Stimulated activated CD4-positive, alpha-beta T cell treated with anti-CD3 and anti-CD28 coated beads, Interleukin-4, amount 100 ng/mL, for 24 hours (primary cell): ENCODE measurements at regions not wholly inside any gene's neighbourhood (a gene's known extent, or its start where the extent isn't known, plus 50 kb on each side); places are given as distances from the start of the nearest gene placed in this dataset.

Source experiments
- DNase-seq: peaks from one replicate; pipeline ENCODE4 v3.0.0-alpha.2; 2020

GRCh38 chr16:86963600-86964575 is 353.3 kb downstream of the C16orf95 start:
- DNase-seq, result no peak

GRCh38 chr16:86964796-86965241 is 352.4 kb downstream of the C16orf95 start:
- no peak for DNase-seq

GRCh38 chr16:86965331-86965730 is 351.9 kb downstream of the C16orf95 start:
- DNase-seq, result no peak

- no peak for DNase-seq
Observed at GRCh38 chr16:86965840-86966550, 351.2 kb downstream of the C16orf95 start.

- DNase-seq, result no peak
Observed at GRCh38 chr16:86966777-86967176, 350.4 kb downstream of the C16orf95 start.

GRCh38 chr16:86968866-86969265 is 348.3 kb downstream of the C16orf95 start:
- DNase-seq, result no peak

- DNase-seq, result no peak
Observed at GRCh38 chr16:86969716-86970115, 347.5 kb downstream of the C16orf95 start.

GRCh38 chr16:86970279-86970678 is 346.9 kb downstream of the C16orf95 start:
- DNase-seq, result no peak

GRCh38 chr16:86970726-86971125 is 346.5 kb downstream of the C16orf95 start:
- DNase-seq, result no peak

GRCh38 chr16:86971251-86971650 is 345.9 kb downstream of the C16orf95 start:
- no peak for DNase-seq

GRCh38 chr16:86974120-86974519 is 343.1 kb downstream of the C16orf95 start:
- no peak for DNase-seq

- DNase-seq, result no peak
Observed at GRCh38 chr16:86975445-86975844, 341.7 kb downstream of the C16orf95 start.

- DNase-seq, result no peak
Observed at GRCh38 chr16:86977076-86977676, 340.0 kb downstream of the C16orf95 start.

GRCh38 chr16:86978445-86979030 is 338.7 kb downstream of the C16orf95 start:
- DNase-seq, result no peak

GRCh38 chr16:86979061-86979460 is 338.1 kb downstream of the C16orf95 start:
- no peak for DNase-seq

GRCh38 chr16:86979984-86980553 is 337.1 kb downstream of the C16orf95 start:
- DNase-seq, result no peak

- DNase-seq, result no peak
Observed at GRCh38 chr16:86980644-86981043, 336.5 kb downstream of the C16orf95 start.

GRCh38 chr16:86982347-86982596 is 334.9 kb downstream of the C16orf95 start:
- DNase-seq, result no peak

- DNase-seq, result no peak
Observed at GRCh38 chr16:86982912-86983311, 334.3 kb downstream of the C16orf95 start.

- DNase-seq, result no peak
Observed at GRCh38 chr16:86983621-86984020, 333.6 kb downstream of the C16orf95 start.

- no peak for DNase-seq
Observed at GRCh38 chr16:86984343-86984742, 332.8 kb downstream of the C16orf95 start.

GRCh38 chr16:86984991-86985647 is 332.1 kb downstream of the C16orf95 start:
- no peak for DNase-seq

GRCh38 chr16:86985648-86986015 is 331.6 kb downstream of the C16orf95 start:
- no peak for DNase-seq
